ENCODE measurements at regions not wholly inside any gene's neighbourhood (a gene's known extent, or its start where the extent isn't known, plus 50 kb on each side); places are given as distances from the start of the nearest gene placed in this dataset.

- Histone ChIP-seq H3K79me2 (ENCODE audit: insufficient read depth) (no peaks in the 10 kb centered on the region), H3K4me1 (ENCODE audit: control insufficient read depth in 1 of 2, insufficient read depth in 2 of 2, low read depth in 1 of 2, low read length in 1 of 2) (no peaks in the 10 kb centered on the region; a peak in 1 of 4 replicates), H3K9me3 (no peaks in the 10 kb centered on the region), H3K4me2 (no peak overlapping the region), H4K20me1 (ENCODE audit: insufficient read depth) (no peaks in the 10 kb centered on the region), H2AFZ (ENCODE audit: low read depth) (no peak overlapping the region), H3K4me3 (ENCODE audit: low read depth in 2 of 2, low read length in 1 of 2) (no peak overlapping the region), H3K27me3 (ENCODE audit: insufficient read depth) (no peaks in the 10 kb centered on the region), H3K27ac (ENCODE audit: low read depth in 2 of 2, low read length in 1 of 2) (no peak overlapping the region), H3F3A (replicated peaks; ENCODE audit: insufficient read depth) (no peaks in the 10 kb centered on the region), H3K36me3 (replicated peaks in 1 of 2; ENCODE audit: control insufficient read depth in 1 of 2, insufficient read depth in 2 of 2, low read length in 1 of 2) (no peaks in the 10 kb centered on the region), H3K9me2 (no peaks in the 10 kb centered on the region), H3K9ac (no peak overlapping the region)
- 8% methylated on average over 3 of the region's 3 CpGs for WGBS (ENCODE audit: low lambda C conversion rate)
- ChIA-PET POLR2A (no interaction called here), CTCF (interaction anchor here (1.1 to 1.5 kb wide), 2 partner anchors 9 to 95 kb away, joined by 4 to 5 read pairs; no protein-coding TSS in a partner anchor)
- DNase-seq: no peak
- TF ChIP-seq CTCF (IDR thresholded peaks at IDR 0.05): no peak
- TF ChIP-seq FOXJ3 (CRISPR knock-in tag; IDR thresholded peaks at IDR 0.05): no peak
- TF ChIP-seq PBX3 (IDR thresholded peaks at IDR 0.05): no peak
- TF ChIP-seq ZBTB33 (IDR thresholded peaks at IDR 0.05; ENCODE audit: borderline replicate concordance, low read depth): no peak
- TF ChIP-seq EZH2phosphoT487 (IDR thresholded peaks at IDR 0.05; ENCODE audit: borderline replicate concordance, low read depth): no peak
- TF ChIP-seq MAX (IDR thresholded peaks at IDR 0.05; ENCODE audit: low read depth): no peak
- no peak for TF ChIP-seq JUND (IDR thresholded peaks at IDR 0.05)
- TF ChIP-seq RAD21 (IDR thresholded peaks at IDR 0.05; ENCODE audit: low read length): no peak
- TF ChIP-seq SMC3 (IDR thresholded peaks at IDR 0.05; ENCODE audit: low read depth, low read length): no peak
- no peak for TF ChIP-seq POLR2AphosphoS5 (IDR thresholded peaks at IDR 0.05; ENCODE audit: low read depth, low read length)
- no peak for TF ChIP-seq RCOR1 (IDR thresholded peaks at IDR 0.05; ENCODE audit: low read length)
- TF ChIP-seq TEAD4 (IDR thresholded peaks at IDR 0.05; ENCODE audit: borderline replicate concordance, insufficient read depth): no peak
- TF ChIP-seq TCF12 (IDR thresholded peaks at IDR 0.05): no peak
- TF ChIP-seq NRF1 (IDR thresholded peaks at IDR 0.05; ENCODE audit: low read depth, low read length): no peak
- no peak for TF ChIP-seq USF2 (IDR thresholded peaks at IDR 0.05; ENCODE audit: borderline replicate concordance, low read depth, low read length)
- no peak for TF ChIP-seq EP300 (IDR thresholded peaks at IDR 0.05; ENCODE audit: borderline replicate concordance in 1 of 2, low read depth in 1 of 2, low read length in 1 of 2)
- TF ChIP-seq YY1 (IDR thresholded peaks at IDR 0.05; ENCODE audit: low read depth): no peak
- TF ChIP-seq GABPA (IDR thresholded peaks at IDR 0.05; ENCODE audit: low read depth): no peak
- TF ChIP-seq TAF1 (IDR thresholded peaks at IDR 0.05; ENCODE audit: borderline replicate concordance, low read depth, low read length): no peak
Observed at GRCh38 chr3:137612291-137612690, 151.8 kb upstream of the SOX14 start.

Data from SK-N-SH (cell line).